Large intestine (tissue), 3 donors: ENCODE measurements at regions not wholly inside any gene's neighbourhood (a gene's known extent, or its start where the extent isn't known, plus 50 kb on each side); places are given as distances from the start of the nearest gene placed in this dataset.
"Not testable (repeated sequence)": the region's sequence is repeated elsewhere in the genome, so short reads cannot be mapped to it uniquely, and the experiment has no call there.

ENCODE experiments used
- DNase-seq, 2 donors: peaks; one replicate each; pipeline versions ENCODE4 v3.0.0 to v3.0.0-alpha.2; 2013
- H3K27ac ChIP-seq: one replicate; pipeline ENCODE4 v1.5.1; 2013; ENCODE audit warnings: low read length
- H3K27me3 ChIP-seq: 2 replicates; pipeline ENCODE4 v1.6.1; 2013; ENCODE audit warnings: low read length; ENCODE audit not compliant: control insufficient read depth, insufficient read depth
- H3K36me3 ChIP-seq: 2 replicates; pipeline ENCODE4 v1.6.1; 2013; ENCODE audit warnings: low read length; ENCODE audit not compliant: control insufficient read depth, insufficient read depth
- H3K4me1 ChIP-seq: one replicate; pipeline ENCODE4 v1.6.1; 2013; ENCODE audit warnings: low read length; ENCODE audit not compliant: control insufficient read depth, insufficient read depth
- H3K4me3 ChIP-seq: one replicate; pipeline ENCODE4 v1.5.1; 2013; ENCODE audit warnings: low read length
- H3K9me3 ChIP-seq: one replicate; pipeline ENCODE4 v1.6.1; 2013; ENCODE audit warnings: mild to moderate bottlenecking, low read depth, low read length, moderate library complexity; ENCODE audit not compliant: control insufficient read depth
- WGBS: methylation state at CpG from one replicate; pipeline ENCODE4 v1.1.5; 2013; ENCODE audit warnings: low lambda C conversion rate; ENCODE audit not compliant: insufficient coverage; 5-methylcytosine and 5-hydroxymethylcytosine counted together

DNA sequence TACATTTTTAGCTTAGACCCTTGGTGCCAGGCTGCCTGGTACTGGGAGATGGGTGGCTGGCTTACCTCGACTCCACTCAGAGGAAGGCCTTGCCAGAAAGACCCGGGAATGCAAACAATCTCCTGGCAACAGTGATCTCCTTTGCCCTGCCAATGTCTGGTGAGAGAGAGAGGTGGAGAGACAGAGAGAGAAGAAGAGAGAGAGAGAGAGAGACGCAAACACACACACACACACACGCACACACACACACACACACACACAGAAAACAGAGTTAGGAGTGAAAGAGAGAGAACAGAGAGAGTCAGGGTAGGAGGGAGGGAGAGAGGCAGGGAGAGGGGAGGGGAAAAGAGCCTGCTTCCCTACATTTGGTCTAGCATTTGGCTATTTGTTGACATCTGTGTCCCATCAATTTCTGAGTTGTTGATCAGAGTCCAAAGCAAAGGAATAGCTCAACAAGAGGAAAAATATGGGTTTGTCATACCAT is 181.6 kb upstream of the MAP1B start:
- peak in 1 of 2 donors; percentile 7 for DNase-seq
- Histone ChIP-seq H3K36me3 (no peaks in the 10 kb centered on the region), H3K27me3 (no peaks in the 10 kb centered on the region), H3K27ac (no peak overlapping the region), H3K4me1 (no peaks in the 10 kb centered on the region), H3K4me3 (no peak overlapping the region), H3K9me3 (no peaks in the 10 kb centered on the region)
- no CpG with 5 or more reads among the region's 4 CpGs for WGBS

DNA sequence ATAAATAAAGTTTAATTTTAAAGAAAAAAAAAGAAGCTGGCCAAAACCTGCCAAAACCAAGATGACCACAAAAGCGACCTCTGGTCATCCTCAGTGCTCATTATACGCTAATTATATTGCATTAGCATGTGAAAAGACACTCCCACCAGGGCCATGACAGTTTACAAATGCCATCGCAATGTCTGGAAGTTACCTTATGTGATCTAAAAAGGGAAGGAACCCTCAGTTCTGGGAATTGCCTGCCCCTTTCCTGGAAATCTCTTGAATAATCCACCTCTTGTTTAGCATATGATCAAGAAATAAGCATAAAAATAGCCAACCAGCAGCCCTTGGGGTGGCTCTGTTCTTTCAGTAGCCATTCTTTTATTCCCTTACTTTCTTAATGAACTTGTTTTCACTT is 178.3 kb upstream of the MAP1B start:
- Histone ChIP-seq H3K27me3 (no peaks in the 10 kb centered on the region), H3K4me3 (no peak overlapping the region), H3K4me1 (peaks cover 18% of the 10 kb centered on the region), H3K36me3 (no peaks in the 10 kb centered on the region), H3K9me3 (no peaks in the 10 kb centered on the region), H3K27ac (no peak overlapping the region)
- no CpG with 5 or more reads among the region's 3 CpGs for WGBS
- DNase-seq, result no peak

DNA sequence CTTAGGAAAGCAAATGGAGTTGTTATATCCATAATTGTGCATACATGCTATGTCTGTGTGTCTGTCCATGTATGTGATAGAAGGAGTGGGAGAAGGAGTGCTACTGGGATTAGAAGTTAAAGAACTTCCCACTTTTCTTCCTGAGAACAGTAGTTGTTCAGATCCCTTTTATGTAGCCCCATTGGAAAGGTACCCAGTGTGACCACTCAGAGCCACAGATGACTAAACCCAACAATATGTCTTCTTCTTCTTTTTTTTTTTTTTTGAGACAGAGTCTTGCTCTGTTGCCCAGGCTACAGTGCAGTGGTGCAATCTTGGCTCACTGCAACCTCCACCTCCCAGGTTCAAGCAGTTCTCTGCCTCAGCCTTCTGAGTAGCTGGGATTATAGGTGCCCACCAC is 176.7 kb upstream of the MAP1B start:
- not testable (repeated sequence) for H3K4me3 ChIP-seq, H3K9me3 ChIP-seq, H3K27ac ChIP-seq, H3K27me3 ChIP-seq, DNase-seq, H3K36me3 ChIP-seq
- H3K4me1 ChIP-seq, result peaks cover 18% of the 10 kb centered on the region

DNA sequence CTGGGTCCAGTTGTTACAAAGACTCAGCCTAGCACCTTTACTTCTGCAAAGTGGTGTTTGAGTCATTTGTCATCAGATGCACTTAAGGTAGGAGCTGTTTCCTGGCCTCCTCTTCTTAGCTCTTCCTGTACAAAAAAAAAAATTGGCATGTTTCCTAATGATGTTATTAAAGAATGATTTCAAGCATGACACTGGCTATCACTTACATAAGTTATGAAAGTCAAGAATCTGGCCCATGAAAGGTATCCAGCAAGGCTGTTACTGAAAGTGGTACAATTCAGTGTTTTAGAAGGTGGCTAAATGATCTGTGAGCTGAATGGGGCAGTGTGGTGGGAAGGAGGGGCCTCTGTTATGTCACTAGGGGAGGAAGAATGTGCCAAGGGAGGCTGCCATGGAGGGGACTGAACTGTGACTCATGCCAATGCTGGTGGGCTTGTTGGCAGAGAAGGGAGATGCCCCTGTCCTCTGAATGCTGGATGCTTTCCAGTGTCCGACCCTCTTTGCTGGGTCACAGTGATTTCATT is 175.1 kb upstream of the MAP1B start:
- H3K36me3 ChIP-seq, result no peaks in the 10 kb centered on the region
- H3K9me3 ChIP-seq, result no peaks in the 10 kb centered on the region
- peak in 1 of 2 donors; percentile 30 for DNase-seq
- no peak overlapping the region for H3K4me3 ChIP-seq
- no peaks in the 10 kb centered on the region for H3K27me3 ChIP-seq
- peaks cover 18% of the 10 kb centered on the region for H3K4me1 ChIP-seq
- 17% methylated on average over 1 of the region's 1 CpG for WGBS
- peak overlapping the region; percentile 69 for H3K27ac ChIP-seq

DNA sequence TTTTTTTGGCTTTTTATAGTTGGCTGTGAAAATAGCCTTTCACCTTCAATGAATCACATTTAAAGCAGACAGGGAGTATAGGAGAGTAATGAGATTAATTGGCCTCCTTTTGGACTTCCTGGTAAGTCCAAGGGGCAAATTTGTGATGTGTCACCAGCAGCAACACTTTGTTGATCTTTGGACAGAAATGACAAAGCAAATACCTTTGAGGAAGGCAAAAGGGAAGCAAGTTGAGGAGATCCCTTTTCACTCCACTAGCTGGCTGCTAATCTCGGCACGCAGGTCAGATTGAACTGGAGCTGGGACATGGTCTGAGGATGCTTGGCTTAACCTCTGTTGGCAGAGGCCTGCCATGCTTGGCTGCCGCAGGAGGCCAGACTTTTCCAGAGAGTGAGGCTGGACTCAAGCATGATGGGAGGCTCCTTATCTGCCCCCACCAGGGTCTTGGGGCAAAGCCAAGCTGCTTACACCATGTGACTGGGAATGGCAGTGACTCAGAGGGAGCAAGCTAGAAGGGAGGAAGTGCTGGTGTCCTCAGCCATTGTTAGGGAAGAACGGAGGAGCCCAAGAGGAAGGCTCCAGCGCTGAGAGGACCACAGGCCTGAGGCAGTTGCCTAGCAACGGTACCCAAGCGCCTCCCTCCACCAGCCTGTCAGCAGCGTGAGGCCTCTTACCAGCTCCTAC is 174.5 kb upstream of the MAP1B start:
- Histone ChIP-seq H3K27ac (peak overlapping the region; percentile 69), H3K9me3 (no peaks in the 10 kb centered on the region), H3K4me1 (peaks cover 18% of the 10 kb centered on the region), H3K36me3 (no peaks in the 10 kb centered on the region), H3K4me3 (no peak overlapping the region), H3K27me3 (no peaks in the 10 kb centered on the region)
- WGBS, result 20% methylated on average over 1 of the region's 8 CpGs
- DNase-seq, result peak; percentile 73 to 91

DNA sequence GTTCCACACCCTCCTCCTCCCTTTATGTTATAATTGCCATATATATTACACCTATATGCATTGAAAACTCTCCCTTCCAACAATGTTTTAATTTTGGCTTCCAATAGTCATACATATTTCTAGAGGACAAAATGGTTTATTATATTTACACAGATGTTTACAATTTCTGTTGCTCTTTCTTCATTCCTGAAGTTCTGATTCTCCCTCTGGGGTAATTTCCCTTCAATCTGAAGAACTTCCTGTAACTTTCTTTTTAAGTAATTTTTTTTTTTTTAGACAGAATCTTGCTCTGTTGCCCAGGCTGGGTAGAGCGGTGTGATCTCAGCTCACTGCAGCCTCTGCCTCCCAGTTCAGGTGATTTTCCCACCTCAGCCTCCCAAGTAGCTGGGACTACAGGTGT is 173.0 kb upstream of the MAP1B start:
- peaks cover 18% of the 10 kb centered on the region for H3K4me1 ChIP-seq
- H3K27ac ChIP-seq, result no peak overlapping the region
- no CpG with 5 or more reads among the region's 1 CpG for WGBS

DNA sequence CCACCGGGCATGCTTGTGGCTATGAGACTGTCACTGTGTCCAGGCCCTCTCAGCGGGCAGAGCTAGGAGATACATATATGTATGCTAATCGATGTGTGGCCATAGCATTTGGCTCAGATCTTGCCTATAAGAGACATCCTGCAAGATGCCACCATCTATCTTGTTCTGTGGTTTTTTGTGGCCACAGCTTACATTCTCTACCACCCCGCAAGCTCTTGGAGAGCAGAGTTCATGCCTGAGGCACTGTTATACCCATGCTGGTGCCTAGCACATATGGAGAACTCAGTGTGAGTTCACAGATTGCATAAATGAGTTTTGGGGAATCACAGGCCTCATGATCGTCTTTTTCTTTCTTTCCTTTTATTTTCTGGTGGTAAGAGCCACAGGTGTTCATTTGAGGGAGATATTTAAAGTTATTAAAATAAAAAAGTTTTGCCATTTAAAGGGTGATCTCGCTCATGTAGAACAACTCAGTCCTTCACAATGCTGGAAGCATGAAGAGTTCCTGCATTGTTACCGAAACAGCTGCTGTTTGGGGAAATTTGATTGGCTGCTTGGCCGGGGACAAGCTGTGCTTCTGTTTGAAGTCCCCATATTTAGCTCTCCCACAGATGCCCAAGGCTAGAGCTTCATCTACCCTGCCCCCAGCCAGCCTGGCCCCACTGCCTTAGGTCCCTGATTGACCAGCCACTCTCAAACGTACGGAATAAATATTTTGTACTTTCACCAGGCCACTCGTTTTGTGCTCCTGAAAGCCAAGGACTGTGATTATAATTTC is 169.2 kb upstream of the MAP1B start:
- no peak overlapping the region for H3K27ac ChIP-seq
- WGBS, result 68% methylated on average over 5 of the region's 11 CpGs

More for the DNA sequence above, 173.0 kb upstream of the MAP1B start:
- Histone ChIP-seq H3K36me3 (no peaks in the 10 kb centered on the region), H3K27me3 (no peaks in the 10 kb centered on the region), H3K9me3 (no peaks in the 10 kb centered on the region), H3K4me3 (no peak overlapping the region)
- no peak for DNase-seq

DNA sequence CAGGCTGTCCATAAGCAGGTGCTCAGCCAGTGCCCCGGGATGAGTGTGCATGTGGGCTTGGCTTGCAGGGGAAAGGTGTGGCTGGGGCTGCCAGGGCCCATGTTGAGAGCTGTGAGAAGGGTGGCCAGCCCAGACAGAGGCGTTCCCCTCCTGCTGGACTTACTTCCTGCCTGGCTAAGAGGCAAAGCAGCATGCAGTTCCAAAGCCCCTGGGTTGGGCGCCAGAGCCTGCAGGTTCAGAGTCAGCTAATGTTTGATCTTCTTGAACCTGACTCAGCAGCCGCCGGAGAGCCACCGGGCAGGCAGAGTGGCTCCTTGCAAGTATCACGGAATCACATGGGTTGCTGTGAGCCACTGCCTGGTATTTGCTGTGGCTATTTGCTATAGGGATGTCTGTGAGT is 168.4 kb upstream of the MAP1B start:
- DNase-seq, result peak; percentile 50 to 69
- no CpG with 5 or more reads among the region's 7 CpGs for WGBS
- H3K36me3 ChIP-seq, result no peaks in the 10 kb centered on the region
- H3K4me1 ChIP-seq, result no peaks in the 10 kb centered on the region
- H3K27ac ChIP-seq, result peak overlapping the region; percentile 44
- H3K27me3 ChIP-seq, result peaks cover 3% of the 10 kb centered on the region
- no peak overlapping the region for H3K4me3 ChIP-seq
- H3K9me3 ChIP-seq, result no peaks in the 10 kb centered on the region

More for the DNA sequence above, 169.2 kb upstream of the MAP1B start:
- Histone ChIP-seq H3K4me1 (peaks cover 3% of the 10 kb centered on the region), H3K36me3 (no peaks in the 10 kb centered on the region), H3K27me3 (peaks cover 3% of the 10 kb centered on the region), H3K4me3 (no peak overlapping the region), H3K9me3 (no peaks in the 10 kb centered on the region)
- DNase-seq, result no peak

DNA sequence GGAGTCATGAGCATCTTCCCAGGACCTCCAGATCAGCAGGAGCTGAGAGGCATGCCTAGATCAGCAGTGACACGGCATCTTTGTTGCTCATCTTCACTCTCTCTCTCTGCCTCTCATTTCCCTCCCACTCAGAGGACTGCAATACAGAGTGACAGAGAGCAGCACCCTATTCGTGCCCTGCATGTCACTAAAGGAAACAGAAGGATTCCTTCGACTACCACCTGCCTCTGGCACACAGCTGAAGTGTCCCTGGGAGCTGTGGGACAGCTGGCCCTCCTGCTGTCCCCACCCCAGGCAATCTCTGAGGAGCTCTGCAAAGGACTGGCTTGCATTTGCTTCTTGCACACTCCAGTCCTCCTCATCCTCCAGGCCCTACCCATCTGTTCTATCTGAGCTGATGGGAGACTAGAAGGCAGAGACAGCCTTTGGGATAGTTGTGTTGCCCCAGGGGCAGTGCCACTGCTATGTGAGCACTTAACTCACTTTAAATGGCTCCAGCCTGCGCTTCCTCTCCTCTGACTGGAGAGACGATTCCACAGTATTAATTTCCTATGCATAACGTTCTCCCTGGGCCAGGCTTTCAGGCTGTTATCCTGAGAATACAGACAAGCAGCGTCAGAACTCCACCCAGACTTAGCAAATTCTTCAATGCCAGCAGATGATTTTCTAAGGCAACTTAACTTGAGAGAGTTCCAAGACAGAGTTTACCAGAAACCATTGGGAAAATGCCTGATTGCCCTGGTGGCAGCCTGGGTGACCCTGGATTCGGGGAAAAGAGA is 167.6 kb upstream of the MAP1B start:
- Histone ChIP-seq H3K4me1 (no peaks in the 10 kb centered on the region), H3K36me3 (no peaks in the 10 kb centered on the region), H3K27ac (no peak overlapping the region), H3K4me3 (no peak overlapping the region), H3K27me3 (peaks cover 3% of the 10 kb centered on the region), H3K9me3 (no peaks in the 10 kb centered on the region)
- 17% methylated on average over 1 of the region's 8 CpGs for WGBS
- DNase-seq, result no peak

DNA sequence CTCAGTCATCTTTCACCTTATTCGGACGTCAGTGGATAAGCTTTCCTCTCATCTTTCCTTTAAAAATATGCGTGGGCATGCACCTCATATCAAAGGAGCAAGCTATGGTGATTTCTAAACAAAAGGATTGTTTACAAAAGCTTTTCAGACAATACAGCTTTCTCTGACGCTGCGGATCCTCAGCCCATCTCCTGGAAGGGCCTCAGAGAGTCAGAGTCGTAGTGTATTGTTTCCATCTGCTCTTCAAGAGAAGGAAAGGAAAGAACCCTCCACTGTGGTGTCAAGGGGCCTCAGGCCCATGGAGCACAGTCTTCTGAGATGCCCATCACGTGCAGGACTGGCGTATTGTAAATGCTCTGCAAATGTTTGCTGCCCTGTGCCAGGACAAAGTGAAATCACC is 163.4 kb upstream of the MAP1B start:
- Histone ChIP-seq H3K4me1 (no peaks in the 10 kb centered on the region), H3K4me3 (no peak overlapping the region), H3K9me3 (no peaks in the 10 kb centered on the region), H3K36me3 (no peaks in the 10 kb centered on the region), H3K27me3 (peaks cover 3% of the 10 kb centered on the region), H3K27ac (no peak overlapping the region)
- DNase-seq, result no peak
- 20% methylated on average over 1 of the region's 8 CpGs for WGBS
